OCI-LY1 (cell line): ENCODE measurements at regions not wholly inside any gene's neighbourhood (a gene's known extent, or its start where the extent isn't known, plus 50 kb on each side); places are given as distances from the start of the nearest gene placed in this dataset.

ENCODE experiments used
- H2AFZ ChIP-seq: fragments of 200-600 bp; sonication (generic), shearing (Covaris generic); 2 replicates; pipeline ENCODE4 v1.6.0; 2014; ENCODE audit warnings: antibody characterized with exemption, mild to moderate bottlenecking, low read length
- H3F3A ChIP-seq: fragments of 200-600 bp; sonication (generic), shearing (Covaris generic); 2 replicates; pipeline ENCODE4 v1.6.0; 2014; ENCODE audit warnings: mild to moderate bottlenecking, antibody characterized with exemption, low read length, moderate library complexity; ENCODE audit not compliant: insufficient read depth
- H3K27ac ChIP-seq: fragments of 200-600 bp; sonication (generic); 2 replicates; pipeline ENCODE4 v1.5.1; 2014; ENCODE audit warnings: low read length, mixed run types, mild to moderate bottlenecking, low read depth; ENCODE audit not compliant: poor library complexity, severe bottlenecking
- H3K27me3 ChIP-seq: fragments of 200-600 bp; sonication (generic); 2 replicates; pipeline ENCODE4 v1.6.0; 2014; ENCODE audit warnings: antibody characterized with exemption, mild to moderate bottlenecking, low read length, moderate library complexity; ENCODE audit not compliant: insufficient read depth
- H3K36me3 ChIP-seq: fragments of 200-600 bp; sonication (generic); 2 replicates; pipeline ENCODE4 v1.6.1; 2014; ENCODE audit warnings: mild to moderate bottlenecking, antibody characterized with exemption, low read length, moderate library complexity, mixed read lengths; ENCODE audit not compliant: insufficient read depth
- H3K4me1 ChIP-seq: fragments of 200-600 bp; sonication (generic); 2 replicates; pipeline ENCODE4 v1.5.1; 2014; ENCODE audit warnings: mild to moderate bottlenecking, low read length, moderate library complexity; ENCODE audit not compliant: insufficient read depth, severe bottlenecking
- H3K4me2 ChIP-seq: fragments of 200-600 bp; sonication (generic), shearing (Covaris generic); 2 replicates; pipeline ENCODE4 v1.6.1; 2014; ENCODE audit warnings: low read length
- H3K4me3 ChIP-seq: fragments of 200-600 bp; sonication (generic); 2 replicates; pipeline ENCODE4 v1.5.1; 2014; ENCODE audit warnings: low read length, low read depth, mild to moderate bottlenecking, mixed read lengths; ENCODE audit not compliant: poor library complexity, severe bottlenecking
- H3K79me2 ChIP-seq: fragments of 200-600 bp; shearing (Covaris generic); 2 replicates; pipeline ENCODE4 v1.6.1; 2016; ENCODE audit warnings: mixed run types, low read length, mixed read lengths; ENCODE audit not compliant: insufficient read depth
- H3K9ac ChIP-seq: fragments of 200-600 bp; sonication (generic), shearing (Covaris generic); 2 replicates; pipeline ENCODE4 v1.6.1; 2014; ENCODE audit warnings: mild to moderate bottlenecking, low read length, mixed read lengths
- H3K9me2 ChIP-seq: fragments of 200-600 bp; sonication (generic), shearing (Covaris generic); 2 replicates; pipeline ENCODE4 v1.6.1; 2014; ENCODE audit warnings: low read depth, mild to moderate bottlenecking, low read length, mixed read lengths
- H3K9me3 ChIP-seq: fragments of 200-600 bp; shearing (Covaris generic); 2 replicates; pipeline ENCODE4 v1.6.1; 2014; ENCODE audit warnings: low read length, mixed read lengths
- H4K20me1 ChIP-seq: fragments of 200-600 bp; sonication (generic), shearing (Covaris generic); 2 replicates; pipeline ENCODE4 v1.6.0; 2016; ENCODE audit warnings: mild to moderate bottlenecking, low read length; ENCODE audit not compliant: insufficient read depth
- CTCF ChIP-seq: fragments of 200-600 bp; sonication (generic), shearing (Covaris generic); IDR thresholded peaks from 2 replicates; pipeline ENCODE4 v1.5.1; 2017; ENCODE audit warnings: mild to moderate bottlenecking, antibody characterized with exemption, low read length, moderate library complexity, mixed read lengths
- EZH2 ChIP-seq: fragments of 200-600 bp; sonication (generic), shearing (Covaris generic); IDR thresholded peaks from 2 replicates; pipeline ENCODE4 v1.8.0; 2017; ENCODE audit warnings: borderline replicate concordance, mixed run types, mild to moderate bottlenecking, antibody characterized with exemption, low read length, moderate library complexity, mixed read lengths

DNA sequence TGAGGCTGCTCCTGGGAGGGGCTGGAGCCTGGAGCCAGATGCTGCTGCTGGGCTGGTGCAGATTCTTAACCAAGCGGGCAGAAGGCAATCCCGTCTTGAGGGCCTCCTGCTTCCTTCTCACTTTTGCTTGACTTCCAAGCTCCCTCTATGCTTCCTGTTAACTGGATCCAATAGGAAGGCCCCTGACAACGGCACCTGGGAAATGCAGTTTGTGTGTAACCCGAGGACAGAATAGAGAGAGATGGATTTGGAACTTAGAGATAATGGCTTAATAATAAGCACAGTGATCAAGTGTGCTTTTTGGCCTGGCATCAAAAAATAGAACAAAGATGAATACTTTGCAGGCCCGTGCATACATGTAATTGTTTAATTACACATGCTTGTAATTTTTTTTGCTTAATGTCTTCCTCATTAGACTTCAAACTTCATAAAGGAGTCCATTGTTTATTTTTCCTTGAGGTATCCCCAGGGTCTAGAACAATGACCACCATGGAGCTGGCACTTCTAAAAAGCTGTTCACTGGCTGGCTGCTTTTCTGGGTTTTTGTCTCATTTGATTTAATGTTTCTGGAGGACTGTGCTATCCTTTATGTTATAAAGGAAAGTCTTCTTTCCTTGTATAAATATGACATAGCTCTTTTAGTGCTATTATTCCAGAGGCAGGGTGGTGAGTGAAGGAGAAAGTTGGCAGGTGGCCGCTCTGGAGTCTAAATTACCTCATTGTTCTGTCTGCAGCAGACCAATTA lies 63.3 kb upstream of the MITF start:
- no peaks in the 10 kb centered on the region for H4K20me1 ChIP-seq
- H3K4me1 ChIP-seq, result no peaks in the 10 kb centered on the region
- H3K27ac ChIP-seq, result no peak overlapping the region
- TF ChIP-seq EZH2 (no peak), CTCF (no peak)
- H3K36me3 ChIP-seq, result no peaks in the 10 kb centered on the region
- H3K9ac ChIP-seq, result no peak overlapping the region
- no peaks in the 10 kb centered on the region for H3K9me2 ChIP-seq
- H3K9me3 ChIP-seq, result no peaks in the 10 kb centered on the region
- no peaks in the 10 kb centered on the region for H3F3A ChIP-seq
- H2AFZ ChIP-seq, result no peak overlapping the region
- H3K79me2 ChIP-seq, result no peaks in the 10 kb centered on the region
- no peak overlapping the region for H3K4me3 ChIP-seq
- H3K4me2 ChIP-seq, result no peak overlapping the region
- no peaks in the 10 kb centered on the region for H3K27me3 ChIP-seq

DNA sequence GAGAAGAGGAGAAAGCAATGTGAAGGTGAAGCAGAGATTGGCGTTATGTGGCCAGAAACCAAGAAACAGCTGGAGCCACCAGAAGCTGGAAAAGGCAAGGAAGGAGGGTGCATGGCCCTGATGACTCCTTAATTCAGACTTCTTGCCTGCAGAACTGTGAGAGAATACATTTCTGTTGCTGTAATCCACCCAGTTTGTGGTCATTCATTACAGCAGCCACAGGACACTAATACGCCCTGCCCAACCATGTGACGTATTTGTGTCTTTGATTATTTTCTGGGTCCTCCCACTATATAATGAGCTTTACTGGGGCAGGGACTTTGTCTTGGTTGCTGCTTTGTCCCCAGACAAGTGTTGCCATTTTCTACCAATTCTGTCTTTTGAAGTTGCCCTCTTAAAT lies 64.5 kb upstream of the MITF start:
- H3K4me2 ChIP-seq, result no peak overlapping the region
- no peak for TF ChIP-seq CTCF
- TF ChIP-seq EZH2, result no peak
- H2AFZ ChIP-seq, result no peak overlapping the region
- H3F3A ChIP-seq, result no peaks in the 10 kb centered on the region
- H3K9ac ChIP-seq, result no peak overlapping the region
- no peak overlapping the region for H3K4me3 ChIP-seq
- H3K36me3 ChIP-seq, result no peaks in the 10 kb centered on the region
- no peaks in the 10 kb centered on the region for H3K9me3 ChIP-seq
- no peaks in the 10 kb centered on the region for H4K20me1 ChIP-seq
- no peaks in the 10 kb centered on the region for H3K79me2 ChIP-seq
- H3K27ac ChIP-seq, result no peak overlapping the region
- no peaks in the 10 kb centered on the region for H3K4me1 ChIP-seq
- H3K27me3 ChIP-seq, result no peaks in the 10 kb centered on the region
- H3K9me2 ChIP-seq, result no peaks in the 10 kb centered on the region

- H3K27me3 ChIP-seq, result no peaks in the 10 kb centered on the region
- no peak overlapping the region for H3K9ac ChIP-seq
Measured at GRCh38 chr3:69671082-69671952, 67.9 kb upstream of the MITF start.

More at GRCh38 chr3:69671082-69671952, 67.9 kb upstream of the MITF start:
- Histone ChIP-seq H4K20me1 (no peaks in the 10 kb centered on the region), H3K9me2 (no peaks in the 10 kb centered on the region), H2AFZ (no peak overlapping the region), H3K4me3 (no peak overlapping the region), H3F3A (no peaks in the 10 kb centered on the region), H3K4me1 (no peaks in the 10 kb centered on the region), H3K4me2 (no peak overlapping the region), H3K36me3 (no peaks in the 10 kb centered on the region), H3K27ac (no peak overlapping the region), H3K9me3 (no peaks in the 10 kb centered on the region), H3K79me2 (no peaks in the 10 kb centered on the region)
- TF ChIP-seq EZH2 (no peak), CTCF (peak; percentile 63)
